Lower leg skin (tissue), 4 donors: ENCODE measurements at regions not wholly inside any gene's neighbourhood (a gene's known extent, or its start where the extent isn't known, plus 50 kb on each side); places are given as distances from the start of the nearest gene placed in this dataset.

ENCODE experiments used
- DNase-seq, 2 donors: peaks; one replicate each; pipeline ENCODE4 v3.0.0-alpha.2; 2019; ENCODE audit warnings: low spot score in 2 of 2
- H3K4me3 ChIP-seq: fragments of 200-600 bp; sonication (generic); 2 replicates; pipeline ENCODE4 v1.5.1; 2017; ENCODE audit warnings: mild to moderate bottlenecking, low read depth; ENCODE audit not compliant: poor library complexity, severe bottlenecking
- CTCF ChIP-seq, 3 donors: fragments of 450-650 bp; IDR thresholded peaks; one replicate each; pipeline ENCODE4 v1.5.1; 2016; ENCODE audit warnings: antibody characterized with exemption in 3 of 3, mild to moderate bottlenecking in 3 of 3, moderate library complexity in 2 of 3
- POLR2A ChIP-seq, 2 donors: fragments of 450-650 bp; IDR thresholded peaks; one replicate each; pipeline ENCODE4 v1.6.1; 2016 to 2017; ENCODE audit warnings: antibody characterized with exemption in 2 of 2, mild to moderate bottlenecking in 1 of 2, moderate library complexity in 1 of 2
- WGBS, 2 donors: methylation state at CpG; one replicate each; pipeline ENCODE4 v1.1.5; 2018; 5-methylcytosine and 5-hydroxymethylcytosine counted together
- intact Hi-C: fragments of 100-400 bp; cut with DNase I; formaldehyde crosslinking; loops from one replicate; pipeline ENCODE4 v1.15.0; 2023; ENCODE audit warnings: low total_unique reads

DNA sequence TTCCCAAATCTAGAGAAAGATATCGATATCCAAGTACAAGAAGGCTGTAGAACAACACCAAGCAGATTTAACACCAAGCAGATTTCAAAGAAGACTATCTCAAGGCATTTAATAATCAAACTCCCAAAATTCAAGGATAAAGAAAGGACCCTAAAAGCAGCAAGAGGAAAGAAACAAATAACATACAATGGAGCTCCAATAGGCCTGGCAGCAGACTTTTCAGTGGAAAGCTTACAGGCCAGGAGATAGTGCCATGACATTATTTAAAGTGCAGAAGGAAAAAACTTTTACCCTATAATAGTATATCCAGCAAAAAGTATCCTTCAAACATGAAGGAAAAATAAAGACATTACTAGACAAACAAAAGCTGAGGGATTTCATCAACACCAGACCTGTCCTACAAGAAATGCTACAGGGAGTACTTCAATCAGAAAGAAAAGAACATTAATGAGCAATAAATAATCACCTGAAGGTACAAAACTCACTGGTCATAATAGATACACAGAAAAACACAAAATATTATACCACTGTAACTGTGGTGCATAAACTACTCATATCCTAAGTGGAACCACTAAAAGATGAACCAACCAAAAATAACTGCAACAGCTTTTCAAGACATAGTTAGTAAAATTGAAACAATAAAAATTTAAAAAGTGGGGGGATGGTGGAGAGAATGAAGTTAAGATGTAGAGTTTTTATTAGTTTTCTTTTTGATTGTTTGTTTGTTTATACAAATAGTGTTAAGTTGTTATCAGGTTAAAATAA, 267.2 kb downstream of the AUH start:
- no peak for TF ChIP-seq POLR2A (IDR thresholded peaks at IDR 0.05)
- TF ChIP-seq CTCF (IDR thresholded peaks at IDR 0.05), result no peak
- WGBS, 2 donors, result 96 to 97% methylated on average over 1 of the region's 1 CpG
- no peak overlapping the region for H3K4me3 ChIP-seq
- intact Hi-C loops, result no loop called here
- no peak for DNase-seq

DNA sequence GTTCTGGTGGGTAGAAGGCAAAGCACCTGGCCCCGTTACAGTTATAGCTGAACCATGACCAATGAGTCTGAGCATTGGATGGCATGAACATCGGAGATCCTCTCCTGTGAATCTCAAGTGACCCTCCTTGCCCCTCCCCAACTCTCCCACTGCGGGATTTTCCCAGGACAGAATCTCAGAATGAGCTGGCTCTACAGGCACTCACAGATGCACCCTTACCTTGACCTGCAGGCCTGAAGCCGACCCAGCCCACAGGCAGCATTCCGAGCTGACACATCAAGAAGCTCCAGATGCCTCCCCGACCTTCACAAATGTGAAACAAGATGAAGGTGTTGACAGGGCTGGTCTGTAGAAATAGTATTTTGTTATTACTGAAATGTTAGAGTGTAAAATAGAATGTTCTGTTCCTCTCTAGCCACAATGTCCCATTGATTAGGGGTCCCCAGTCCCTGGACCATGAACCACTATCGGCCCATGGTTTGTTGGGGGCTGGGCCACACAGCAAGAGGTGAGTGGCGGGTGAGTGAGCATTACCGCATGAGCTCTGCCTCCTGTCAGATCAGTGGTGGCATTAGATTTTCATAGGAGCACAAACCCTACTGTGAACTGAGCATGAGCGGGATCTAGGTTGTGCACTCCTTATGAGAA, 263.4 kb downstream of the AUH start:
- intact Hi-C loops, result no loop called here
- DNase-seq, result no peak
- H3K4me3 ChIP-seq, result no peak overlapping the region
- no peak for TF ChIP-seq CTCF (IDR thresholded peaks at IDR 0.05)
- 92 to 94% methylated on average over 10 of the region's 10 CpGs for WGBS, 2 donors

DNA sequence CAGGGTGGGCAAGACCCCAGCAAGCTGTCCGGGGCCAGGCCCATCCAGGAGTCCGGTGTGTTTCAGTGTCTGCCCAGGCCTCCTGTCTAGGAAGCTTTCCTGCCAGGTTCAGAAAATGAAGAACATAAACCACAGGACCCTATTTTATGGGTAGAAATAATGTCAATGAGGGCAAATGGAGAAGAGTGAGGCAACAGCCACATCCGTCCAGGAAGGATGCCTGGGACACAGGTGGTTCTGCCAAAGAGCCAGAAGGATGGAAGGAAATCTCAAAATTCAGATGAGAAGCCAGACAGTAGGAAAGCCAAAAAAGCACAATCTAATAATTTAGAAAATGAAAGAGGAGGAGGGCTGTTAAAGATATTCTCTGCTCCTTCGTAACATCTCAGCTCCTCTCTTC, 262.3 kb downstream of the AUH start:
- H3K4me3 ChIP-seq, result no peak overlapping the region
- intact Hi-C loops, result no loop called here
- TF ChIP-seq POLR2A (IDR thresholded peaks at IDR 0.05), result no peak
- TF ChIP-seq CTCF (IDR thresholded peaks at IDR 0.05), result no peak
- WGBS, 2 donors, result 77 to 79% methylated on average over 4 of the region's 4 CpGs
- no peak for DNase-seq

DNA sequence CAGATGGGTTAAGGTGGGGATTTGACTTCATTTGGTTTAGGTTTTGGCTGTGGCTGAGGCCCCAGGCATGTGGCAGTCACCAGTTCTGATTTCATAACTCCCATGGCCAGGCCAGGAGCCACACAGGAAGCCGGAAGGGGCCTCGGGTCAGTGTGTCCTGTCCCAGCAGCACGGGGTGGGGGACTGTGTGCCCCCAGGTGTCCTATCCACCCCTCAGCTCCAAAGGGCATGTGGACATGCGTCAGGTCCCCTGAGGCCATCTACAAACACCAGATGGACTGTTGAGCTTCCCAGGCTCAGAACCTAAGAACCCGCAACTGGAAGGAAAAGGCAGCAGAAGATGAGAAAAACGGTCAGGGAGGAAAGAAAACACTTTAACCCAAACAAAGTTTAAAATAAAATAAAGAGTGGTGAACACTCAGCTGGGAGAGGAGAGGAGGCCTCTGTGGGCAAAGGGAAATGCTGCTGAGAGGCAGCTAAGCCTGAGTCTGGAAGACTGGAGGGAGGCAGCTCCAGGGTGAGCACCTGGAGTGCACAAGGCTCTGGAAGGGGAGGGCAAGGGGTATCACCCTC, 260.8 kb downstream of the AUH start:
- intact Hi-C loops, result no loop called here
- TF ChIP-seq POLR2A (IDR thresholded peaks at IDR 0.05) (no peak), CTCF (IDR thresholded peaks at IDR 0.05) (no peak)
- peak; percentile 66 to 94 for DNase-seq

DNA sequence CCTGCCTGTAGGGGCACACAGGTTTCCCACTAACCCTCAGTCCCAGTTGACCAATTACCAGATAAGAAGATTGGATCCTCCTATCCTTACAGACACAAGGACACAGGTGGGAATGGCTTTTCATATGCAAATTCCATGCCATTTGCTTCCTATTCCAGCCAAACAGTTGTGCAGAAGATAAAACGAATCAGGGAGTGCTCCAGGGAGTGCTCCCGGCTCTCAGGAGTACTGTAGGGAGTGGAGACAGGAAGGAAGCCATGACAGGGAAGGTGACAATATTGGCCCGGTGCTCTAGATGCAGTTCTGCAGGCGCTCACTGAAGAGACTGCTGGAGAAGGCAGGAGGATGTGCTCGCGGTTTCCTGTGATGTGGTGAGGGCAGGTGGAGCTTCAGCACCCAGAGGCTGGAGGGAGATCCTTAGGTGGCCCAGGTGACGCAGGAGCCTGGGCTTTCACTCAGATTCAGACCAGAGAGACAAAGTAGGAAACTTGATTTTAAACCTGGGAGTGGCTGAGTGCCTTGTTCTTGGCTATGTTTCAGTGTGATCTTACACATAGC, 260.0 kb downstream of the AUH start:
- intact Hi-C loops, result no loop called here
- H3K4me3 ChIP-seq, result no peak overlapping the region
- no peak for DNase-seq
- WGBS, 2 donors, result 67 to 68% methylated on average over 7 of the region's 7 CpGs
- no peak for TF ChIP-seq POLR2A (IDR thresholded peaks at IDR 0.05)
- no peak for TF ChIP-seq CTCF (IDR thresholded peaks at IDR 0.05)

More for the DNA sequence above, 260.8 kb downstream of the AUH start:
- H3K4me3 ChIP-seq, result no peak overlapping the region
- 58% methylated on average over 6 of the region's 6 CpGs for WGBS, 2 donors
